Ovary (tissue), 3 donors: ENCODE measurements at regions not wholly inside any gene's neighbourhood (a gene's known extent, or its start where the extent isn't known, plus 50 kb on each side); places are given as distances from the start of the nearest gene placed in this dataset.

Source experiments
- CTCF ChIP-seq, 3 donors: fragments of 450-650 bp in 2 of 3; fragments of 200-600 bp in 1 of 3; IDR thresholded peaks; one replicate each; pipeline versions ENCODE4 v1.5.1 to v1.8.0; 2016 to 2022; ENCODE audit warnings: antibody characterized with exemption in 3 of 3, mild to moderate bottlenecking in 1 of 3
- EP300 ChIP-seq: sonication (generic); formaldehyde crosslinking; IDR thresholded peaks from one replicate; pipeline ENCODE4 v1.6.1; 2017; ENCODE audit warnings: antibody characterized with exemption
- POLR2A ChIP-seq: fragments of 450-650 bp; IDR thresholded peaks from one replicate; pipeline ENCODE4 v1.6.1; 2017; ENCODE audit warnings: antibody characterized with exemption, mild to moderate bottlenecking, moderate library complexity
- donor health status: DM: no; HTN: no; CAD: no.

GRCh38 chr7:91759205-91759863, 121.2 kb downstream of the MTERF1 start:
- TF ChIP-seq EP300 (no peak), CTCF (IDR thresholded peaks at IDR 0.05) (no peak), POLR2A (no peak)
